ENCODE measurements at regions not wholly inside any gene's neighbourhood (a gene's known extent, or its start where the extent isn't known, plus 50 kb on each side); places are given as distances from the start of the nearest gene placed in this dataset.
A peak's percentile ranks its signal among the peaks of the same experiment; 100 is the strongest.

- DNase-seq, result peak in 2 of 3 donors; percentile 21
- Mint-ChIP-seq H3K4me1 (peaks cover 0 to 7% of the 10 kb centered on the region in 2 donors), H3K27ac (peak overlapping the region in 1 of 6 donors; percentile 1), H3K36me3 (no peaks in the 10 kb centered on the region), H3K9me3 (no peaks in the 10 kb centered on the region), H3K27me3 (ENCODE audit: low read depth in 3 of 3) (peaks cover 8 to 13% (median 10%) of the 10 kb centered on the region in 3 donors), H3K4me3 (no peak overlapping the region)
Measured at GRCh38 chr6:170210026-170210390, 80.9 kb downstream of the DLL1 start.

GRCh38 chr6:170209354-170210025 is 81.4 kb downstream of the DLL1 start:
- peaks cover 8 to 13% (median 10%) of the 10 kb centered on the region in 3 donors for H3K27me3 Mint-ChIP-seq (ENCODE audit: low read depth in 3 of 3)
- H3K4me3 Mint-ChIP-seq, result no peak overlapping the region
- peaks cover 0 to 7% of the 10 kb centered on the region in 2 donors for H3K4me1 Mint-ChIP-seq
- no peak overlapping the region for H3K27ac Mint-ChIP-seq
- no peak for DNase-seq
- H3K9me3 Mint-ChIP-seq, result peaks cover 0 to under 1% (median 0%) of the 10 kb centered on the region in 6 donors
- H3K36me3 Mint-ChIP-seq, result no peaks in the 10 kb centered on the region

- Mint-ChIP-seq H3K27me3 (ENCODE audit: low read depth in 3 of 3) (peaks cover 8 to 13% (median 10%) of the 10 kb centered on the region in 3 donors), H3K9me3 (peaks cover 0 to 3% (median 0%) of the 10 kb centered on the region in 6 donors), H3K27ac (no peak overlapping the region)
Measured at GRCh38 chr6:170208651-170209353, 82.1 kb downstream of the DLL1 start.

GRCh38 chr6:170208182-170208601 is 82.7 kb downstream of the DLL1 start:
- H3K27me3 Mint-ChIP-seq (ENCODE audit: low read depth in 3 of 3), result peaks cover 4 to 12% (median 10%) of the 10 kb centered on the region in 3 donors
- no peaks in the 10 kb centered on the region for H3K36me3 Mint-ChIP-seq
- no peak for DNase-seq
- peaks cover 0 to 4% (median 2%) of the 10 kb centered on the region in 6 donors for H3K9me3 Mint-ChIP-seq
- H3K4me1 Mint-ChIP-seq, result peaks cover 0 to 7% of the 10 kb centered on the region in 2 donors
- no peak overlapping the region for H3K4me3 Mint-ChIP-seq
- no peak overlapping the region for H3K27ac Mint-ChIP-seq

More at GRCh38 chr6:170208651-170209353, 82.1 kb downstream of the DLL1 start:
- no peak for DNase-seq
- Mint-ChIP-seq H3K4me3 (no peak overlapping the region), H3K36me3 (no peaks in the 10 kb centered on the region), H3K4me1 (peaks cover 0 to 7% of the 10 kb centered on the region in 2 donors)

- H3K9me3 Mint-ChIP-seq, result peaks cover 0 to 6% (median 2%) of the 10 kb centered on the region in 6 donors
- H3K36me3 Mint-ChIP-seq, result no peaks in the 10 kb centered on the region
- no peak for DNase-seq
- peaks cover 6 to 12% (median 10%) of the 10 kb centered on the region in 3 donors for H3K27me3 Mint-ChIP-seq (ENCODE audit: low read depth in 3 of 3)
- peaks cover 0 to 7% of the 10 kb centered on the region in 2 donors for H3K4me1 Mint-ChIP-seq
- no peak overlapping the region for H3K4me3 Mint-ChIP-seq
- H3K27ac Mint-ChIP-seq, result no peak overlapping the region
Measured at GRCh38 chr6:170207586-170208181, 83.2 kb downstream of the DLL1 start.

- Mint-ChIP-seq H3K4me3 (no peak overlapping the region), H3K4me1 (peaks cover 0 to 7% of the 10 kb centered on the region in 2 donors), H3K27ac (no peak overlapping the region), H3K27me3 (ENCODE audit: low read depth in 3 of 3) (peaks cover 6 to 10% (median 9%) of the 10 kb centered on the region in 3 donors), H3K36me3 (no peaks in the 10 kb centered on the region), H3K9me3 (peaks cover 0 to 6% (median 2%) of the 10 kb centered on the region in 6 donors)
- DNase-seq, result no peak
Measured at GRCh38 chr6:170206851-170207431, 83.9 kb downstream of the DLL1 start.

GRCh38 chr6:170206317-170206621 is 84.6 kb downstream of the DLL1 start:
- Mint-ChIP-seq H3K27ac (no peak overlapping the region), H3K4me3 (no peak overlapping the region), H3K9me3 (peaks cover 0 to 6% (median 2%) of the 10 kb centered on the region in 6 donors), H3K4me1 (peaks cover 0 to 7% of the 10 kb centered on the region in 2 donors), H3K27me3 (ENCODE audit: low read depth in 3 of 3) (peaks cover 6 to 10% (median 7%) of the 10 kb centered on the region in 3 donors), H3K36me3 (no peaks in the 10 kb centered on the region)
- DNase-seq, result no peak

- Mint-ChIP-seq H3K4me1 (peaks cover 0 to 5% of the 10 kb centered on the region in 2 donors), H3K27ac (peak overlapping the region in 1 of 6 donors; percentile 2), H3K9me3 (peaks cover 0 to 6% (median 2%) of the 10 kb centered on the region in 6 donors), H3K36me3 (no peaks in the 10 kb centered on the region), H3K27me3 (ENCODE audit: low read depth in 3 of 3) (peaks cover 4 to 6% (median 5%) of the 10 kb centered on the region in 3 donors), H3K4me3 (no peak overlapping the region)
- no peak for DNase-seq
Measured at GRCh38 chr6:170205534-170206316, 85.2 kb downstream of the DLL1 start.

- no peak for DNase-seq
- Mint-ChIP-seq H3K9me3 (peaks cover 0 to 6% (median 2%) of the 10 kb centered on the region in 6 donors), H3K36me3 (no peaks in the 10 kb centered on the region), H3K27ac (no peak overlapping the region), H3K27me3 (ENCODE audit: low read depth in 3 of 3) (peaks cover under 1 to 4% (median 2%) of the 10 kb centered on the region in 3 donors), H3K4me1 (no peaks in the 10 kb centered on the region), H3K4me3 (no peak overlapping the region)
Measured at GRCh38 chr6:170205126-170205525, 85.8 kb downstream of the DLL1 start.

- peaks cover 4 to 7% of the 10 kb centered on the region in 2 donors for H3K4me1 Mint-ChIP-seq
- H3K36me3 Mint-ChIP-seq, result no peaks in the 10 kb centered on the region
- no peak overlapping the region for H3K4me3 Mint-ChIP-seq
- no peak overlapping the region for H3K27ac Mint-ChIP-seq
- peaks cover 0 to 6% (median 2%) of the 10 kb centered on the region in 6 donors for H3K9me3 Mint-ChIP-seq
- no peak for DNase-seq
- H3K27me3 Mint-ChIP-seq (ENCODE audit: low read depth in 3 of 3), result peaks cover 0 to 2% (median 0%) of the 10 kb centered on the region in 3 donors
Measured at GRCh38 chr6:170203212-170203611, 87.7 kb downstream of the DLL1 start.

- peaks cover 7 to 12% of the 10 kb centered on the region in 2 donors for H3K4me1 Mint-ChIP-seq
- peaks cover 0 to 2% (median 0%) of the 10 kb centered on the region in 3 donors for H3K27me3 Mint-ChIP-seq (ENCODE audit: low read depth in 3 of 3)
- H3K36me3 Mint-ChIP-seq, result no peaks in the 10 kb centered on the region
- DNase-seq, result no peak
- no peak overlapping the region for H3K4me3 Mint-ChIP-seq
- H3K9me3 Mint-ChIP-seq, result peaks cover 0 to 6% (median 2%) of the 10 kb centered on the region in 6 donors
- H3K27ac Mint-ChIP-seq, result no peak overlapping the region
Measured at GRCh38 chr6:170202416-170203135, 88.3 kb downstream of the DLL1 start.

- DNase-seq, result no peak
- Mint-ChIP-seq H3K36me3 (no peaks in the 10 kb centered on the region), H3K4me1 (peaks cover 7 to 17% of the 10 kb centered on the region in 2 donors), H3K9me3 (peaks cover 0 to 12% (median 5%) of the 10 kb centered on the region in 6 donors), H3K27me3 (ENCODE audit: low read depth in 3 of 3) (peaks cover 0 to 2% (median 0%) of the 10 kb centered on the region in 3 donors), H3K4me3 (no peak overlapping the region), H3K27ac (no peak overlapping the region)
Measured at GRCh38 chr6:170201361-170201760, 89.5 kb downstream of the DLL1 start.

All from immature natural killer cell (primary cell).